Left renal cortex interstitium (tissue), 4 donors: ENCODE measurements at regions not wholly inside any gene's neighbourhood (a gene's known extent, or its start where the extent isn't known, plus 50 kb on each side); places are given as distances from the start of the nearest gene placed in this dataset.
A peak's percentile ranks its signal among the peaks of the same experiment; 100 is the strongest.
"Not testable (repeated sequence)": the region's sequence is repeated elsewhere in the genome, so short reads cannot be mapped to it uniquely, and the experiment has no call there.

ENCODE experiments used
- DNase-seq, 4 donors: peaks; one replicate each; pipeline ENCODE4 v3.0.0-alpha.2; 2013; ENCODE audit warnings: low read depth in 4 of 4, low spot score in 2 of 4, missing footprints in 1 of 4

- no peak for DNase-seq
Observed at GRCh38 chr19:31838163-31838815, 489.1 kb upstream of the TSHZ3 start.

GRCh38 chr19:31840371-31840770 is 491.1 kb upstream of the TSHZ3 start:
- no peak for DNase-seq

- no peak for DNase-seq
Observed at GRCh38 chr19:31841755-31842154, 492.5 kb upstream of the TSHZ3 start.

- DNase-seq: no peak
Observed at GRCh38 chr19:31863122-31863521, 482.3 kb upstream of the ZNF507 start.

- no peak for DNase-seq
Observed at GRCh38 chr19:31874313-31874712, 471.1 kb upstream of the ZNF507 start.

GRCh38 chr19:31875591-31875990 is 469.8 kb upstream of the ZNF507 start:
- DNase-seq: no peak

- no peak for DNase-seq
Observed at GRCh38 chr19:31880283-31880682, 465.1 kb upstream of the ZNF507 start.

- DNase-seq: no peak
Observed at GRCh38 chr19:31881988-31882387, 463.4 kb upstream of the ZNF507 start.

GRCh38 chr19:31882709-31883108 is 462.7 kb upstream of the ZNF507 start:
- no peak for DNase-seq

- no peak for DNase-seq
Observed at GRCh38 chr19:31883296-31883990, 462.0 kb upstream of the ZNF507 start.

- DNase-seq: no peak
Observed at GRCh38 chr19:31885280-31885853, 460.0 kb upstream of the ZNF507 start.

GRCh38 chr19:31890230-31890629 is 455.2 kb upstream of the ZNF507 start:
- no peak for DNase-seq

- DNase-seq: no peak
Observed at GRCh38 chr19:31892060-31892459, 453.4 kb upstream of the ZNF507 start.

GRCh38 chr19:31893491-31893890 is 451.9 kb upstream of the ZNF507 start:
- not testable (repeated sequence) for DNase-seq

- DNase-seq: no peak
Observed at GRCh38 chr19:31894451-31894850, 451.0 kb upstream of the ZNF507 start.

GRCh38 chr19:31897292-31897691 is 448.1 kb upstream of the ZNF507 start:
- DNase-seq: no peak

- DNase-seq: no peak
Observed at GRCh38 chr19:31900991-31901390, 444.4 kb upstream of the ZNF507 start.

GRCh38 chr19:31902821-31903220 is 442.6 kb upstream of the ZNF507 start:
- no peak for DNase-seq

- DNase-seq: no peak
Observed at GRCh38 chr19:31903979-31904378, 441.4 kb upstream of the ZNF507 start.

- peak; percentile 39 to 67 (median 58) for DNase-seq
Observed at GRCh38 chr19:31906111-31906871, 439.1 kb upstream of the ZNF507 start.

GRCh38 chr19:31907661-31908060 is 437.7 kb upstream of the ZNF507 start:
- DNase-seq: no peak
